CD4-positive, alpha-beta T cell (primary cell): ENCODE measurements at regions not wholly inside any gene's neighbourhood (a gene's known extent, or its start where the extent isn't known, plus 50 kb on each side); places are given as distances from the start of the nearest gene placed in this dataset.

Source experiments
- ATAC-seq: fragments of 200-7000 bp; cut with Tn5 transposase; one replicate; pipeline ENCODE4 v1.10.0; 2022; ENCODE audit warnings: mild to moderate bottlenecking; ENCODE audit not compliant: poor library complexity
- CTCF ChIA-PET: fragments of 350-600 bp; sonication (Branson Sonifier 250); formaldehyde crosslinking; loops from one replicate; lab custom pipeline; 2021; ENCODE audit warnings: antibody characterized with exemption, inconsistent platforms; lab: Charles Lee
- POLR2A ChIA-PET: fragments of 350-600 bp; sonication (Branson Sonifier 250); formaldehyde crosslinking; loops from one replicate; lab custom pipeline; 2021; ENCODE audit warnings: antibody characterized with exemption, inconsistent platforms; lab: Charles Lee
- DNase-seq, 14 experiments: peaks; one replicate each; pipeline ENCODE4 v3.0.0-alpha.2; 2013 to 2020; ENCODE audit warnings: mixed read lengths in 2 of 14
- H3K27ac ChIP-seq, 2 donors: one replicate each; pipeline versions ENCODE4 v1.5.1 to v1.7.0; 2013; ENCODE audit warnings: low read length in 2 of 2, low read depth in 1 of 2, mild to moderate bottlenecking in 1 of 2
- H3K27me3 ChIP-seq, 2 experiments: 1 replicate in 1 of 2; 2 replicates in 1 of 2; pipeline versions ENCODE4 v1.6.1 to v1.7.0; 2013; ENCODE audit warnings: low read length in 2 of 2, control low read depth in 1 of 2, mild to moderate bottlenecking in 1 of 2, moderate library complexity in 1 of 2; ENCODE audit not compliant: insufficient read depth in 2 of 2, control insufficient read depth in 1 of 2
- H3K36me3 ChIP-seq: one replicate; pipeline ENCODE4 v1.6.1; 2013; ENCODE audit warnings: low read length, control low read depth; ENCODE audit not compliant: insufficient read depth
- H3K4me1 ChIP-seq: one replicate; pipeline ENCODE4 v1.6.1; 2013; ENCODE audit warnings: low read length, control low read depth; ENCODE audit not compliant: insufficient read depth
- H3K4me3 ChIP-seq: one replicate; pipeline ENCODE4 v1.5.1; 2013; ENCODE audit warnings: mild to moderate bottlenecking, low read length, moderate library complexity
- H3K9me3 ChIP-seq, 2 experiments: 1 replicate in 1 of 2; 2 replicates in 1 of 2; pipeline versions ENCODE4 v1.6.1 to v1.7.0; 2013; ENCODE audit warnings: low read length in 2 of 2, mild to moderate bottlenecking in 2 of 2, control low read depth in 1 of 2, moderate library complexity in 1 of 2; ENCODE audit not compliant: control insufficient read depth in 1 of 2, insufficient read depth in 1 of 2
- H3K27ac Mint-ChIP-seq: one replicate; pipeline ENCODE4 v1.8.0; 2020; ENCODE audit warnings: mixed read lengths
- H3K27me3 Mint-ChIP-seq: one replicate; pipeline ENCODE4 v1.8.0; 2021; ENCODE audit warnings: mixed read lengths
- H3K36me3 Mint-ChIP-seq: one replicate; pipeline ENCODE4 v1.8.0; 2021; ENCODE audit warnings: low read depth, mixed read lengths
- H3K4me1 Mint-ChIP-seq: one replicate; pipeline ENCODE4 v1.8.0; 2021; ENCODE audit warnings: low read depth, mixed read lengths
- H3K4me3 Mint-ChIP-seq: one replicate; pipeline ENCODE4 v1.8.0; 2020; ENCODE audit warnings: mild to moderate bottlenecking, mixed read lengths
- H3K9me3 Mint-ChIP-seq: one replicate; pipeline ENCODE4 v1.8.0; 2020; ENCODE audit warnings: mixed read lengths
- CTCF ChIP-seq: fragments of 200-600 bp; IDR thresholded peaks from one replicate; pipeline ENCODE4 v1.8.0; 2022; ENCODE audit warnings: antibody characterized with exemption, mild to moderate bottlenecking
- intact Hi-C, 2 experiments: fragments of 100-400 bp; cut with DNase I in 1 of 2; cut with micrococcal nuclease in 1 of 2; formaldehyde crosslinking; loops; one replicate each; pipeline versions ENCODE4 v1.15.1 to v1.9.0; 2023 to 2025; cut with DNase I, micrococcal nuclease

GRCh38 chr6:156033598-156033997 lies 578.0 kb upstream of the NOX3 start:
- intact Hi-C loops, result no loop called here
- Histone ChIP-seq H3K4me1 (no peaks in the 10 kb centered on the region), H3K9me3 (peaks cover 0 to 6% of the 10 kb centered on the region in 2 experiments), H3K36me3 (no peaks in the 10 kb centered on the region), H3K4me3 (no peak overlapping the region), H3K27ac (no peak overlapping the region), H3K27me3 (no peaks in the 10 kb centered on the region)
- H3K9me3 Mint-ChIP-seq, result peaks cover 13% of the 10 kb centered on the region
- CTCF ChIA-PET, result no interaction called here
- no peak for TF ChIP-seq CTCF
- H3K27ac Mint-ChIP-seq, result no peak overlapping the region
- DNase-seq, result no peak
- no peak for ATAC-seq
- POLR2A ChIA-PET, result no interaction called here
- peaks cover 9% of the 10 kb centered on the region for H3K4me1 Mint-ChIP-seq
- no peak overlapping the region for H3K4me3 Mint-ChIP-seq
- H3K36me3 Mint-ChIP-seq, result peaks cover 4% of the 10 kb centered on the region
- H3K27me3 Mint-ChIP-seq, result no peaks in the 10 kb centered on the region

DNA sequence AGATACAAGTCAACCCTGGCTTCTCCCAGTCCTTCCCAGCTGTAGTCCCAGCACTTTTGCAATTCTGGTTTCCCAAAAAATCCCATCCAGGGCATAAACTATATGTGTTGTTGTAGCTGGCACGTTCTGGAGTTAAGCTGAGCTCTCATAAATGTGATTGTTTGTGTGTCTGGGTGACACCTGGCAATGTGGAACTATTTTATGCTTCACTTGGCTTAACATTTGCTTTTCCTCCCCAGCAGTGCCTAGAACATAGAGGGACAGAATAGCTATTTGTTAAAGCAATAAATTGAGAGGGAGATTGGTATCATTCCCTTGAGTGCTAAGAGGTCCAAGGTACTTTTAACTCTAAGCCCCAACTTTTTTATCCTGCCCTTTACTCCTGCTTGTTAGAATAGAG lies 575.9 kb upstream of the NOX3 start:
- peaks cover 16% of the 10 kb centered on the region for H3K4me1 Mint-ChIP-seq
- ATAC-seq, result no peak
- intact Hi-C loops, result no loop called here

DNA sequence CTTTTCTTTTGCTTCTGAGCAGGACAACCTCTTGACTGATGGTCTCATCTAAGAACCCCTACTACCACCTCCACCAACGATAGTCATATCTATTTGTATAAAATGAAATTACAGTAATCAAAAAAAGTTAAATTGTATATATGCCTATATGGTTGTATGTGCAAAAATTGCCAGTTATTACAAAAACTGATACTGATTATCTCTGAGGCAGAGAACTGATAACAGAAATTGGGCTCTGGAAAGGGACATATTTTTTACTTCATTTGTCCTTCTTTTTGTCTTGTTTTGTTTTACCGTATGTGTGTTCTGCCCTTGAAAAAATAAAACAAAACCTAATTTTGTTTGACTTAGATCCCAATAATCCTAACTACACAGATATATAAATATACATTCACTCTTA lies 574.4 kb upstream of the NOX3 start:
- TF ChIP-seq CTCF, result no peak
- Histone ChIP-seq H3K4me3 (no peak overlapping the region), H3K27me3 (no peaks in the 10 kb centered on the region), H3K9me3 (peaks cover 3 to 12% of the 10 kb centered on the region in 2 experiments), H3K36me3 (no peaks in the 10 kb centered on the region), H3K27ac (no peak overlapping the region), H3K4me1 (no peaks in the 10 kb centered on the region)
- Mint-ChIP-seq H3K36me3 (peaks cover 7% of the 10 kb centered on the region), H3K4me1 (peaks cover 16% of the 10 kb centered on the region), H3K9me3 (peaks cover 20% of the 10 kb centered on the region), H3K4me3 (no peak overlapping the region), H3K27ac (no peak overlapping the region), H3K27me3 (no peaks in the 10 kb centered on the region)
- ATAC-seq (no peak), DNase-seq (no peak)
- intact Hi-C loops, result no loop called here
- POLR2A ChIA-PET, result no interaction called here
- CTCF ChIA-PET, result no interaction called here

More for the DNA sequence above, 575.9 kb upstream of the NOX3 start:
- ChIA-PET CTCF (no interaction called here), POLR2A (no interaction called here)
- Mint-ChIP-seq H3K36me3 (peaks cover 4% of the 10 kb centered on the region), H3K27me3 (no peaks in the 10 kb centered on the region), H3K9me3 (peaks cover 13% of the 10 kb centered on the region), H3K27ac (no peak overlapping the region), H3K4me3 (no peak overlapping the region)
- Histone ChIP-seq H3K27ac (no peak overlapping the region), H3K9me3 (peaks cover 0 to 6% of the 10 kb centered on the region in 2 experiments), H3K27me3 (no peaks in the 10 kb centered on the region), H3K4me3 (no peak overlapping the region), H3K4me1 (no peaks in the 10 kb centered on the region), H3K36me3 (no peaks in the 10 kb centered on the region)
- TF ChIP-seq CTCF, result no peak
- no peak for DNase-seq
